DOHH2 (cell line): ENCODE measurements at regions not wholly inside any gene's neighbourhood (a gene's known extent, or its start where the extent isn't known, plus 50 kb on each side); places are given as distances from the start of the nearest gene placed in this dataset.

ENCODE experiments used
- CTCF ChIP-seq: fragments of 200-600 bp; sonication (generic); IDR thresholded peaks from one replicate; pipeline ENCODE4 v1.5.1; 2014; ENCODE audit warnings: antibody characterized with exemption, mild to moderate bottlenecking, low read depth, low read length; ENCODE audit not compliant: poor library complexity, severe bottlenecking
- EZH2phosphoT487 ChIP-seq: fragments of 200-600 bp; sonication (generic); IDR thresholded peaks from 2 replicates; pipeline ENCODE4 v1.6.1; 2017; ENCODE audit warnings: borderline replicate concordance, mild to moderate bottlenecking, antibody characterized with exemption, low read length, moderate library complexity, mixed read lengths

- no peak for TF ChIP-seq CTCF
- TF ChIP-seq EZH2phosphoT487 = no peak
These were observed 67.2 kb upstream of the FOXD3 start for GRCh38 chr1:63255153-63255552.
